CD14-positive monocyte (primary cell): ENCODE measurements at regions not wholly inside any gene's neighbourhood (a gene's known extent, or its start where the extent isn't known, plus 50 kb on each side); places are given as distances from the start of the nearest gene placed in this dataset.

ENCODE experiments used
- DNase-seq, 3 donors: peaks; one replicate each; pipeline ENCODE4 v3.0.0-alpha.2; 2011 to 2022
- H2AFZ ChIP-seq: 2 replicates; pipeline ENCODE4 v1.6.0; 2012; ENCODE audit warnings: mild to moderate bottlenecking, low read depth, low read length, inconsistent platforms; ENCODE audit not compliant: insufficient read depth, poor library complexity, severe bottlenecking
- H3K27ac ChIP-seq, 2 donors: 1 replicate in 1 of 2; 2 replicates in 1 of 2; pipeline ENCODE4 v1.5.1; 2012 to 2013; ENCODE audit warnings: low read length in 2 of 2, control low read depth in 1 of 2, inconsistent platforms in 1 of 2, low read depth in 1 of 2, mild to moderate bottlenecking in 1 of 2
- H3K27me3 ChIP-seq, 2 donors: one replicate each; pipeline versions ENCODE4 v1.6.0 to v1.6.1; 2011 to 2013; ENCODE audit warnings: low read length in 2 of 2; ENCODE audit not compliant: control insufficient read depth in 2 of 2, insufficient read depth in 2 of 2
- H3K36me3 ChIP-seq, 2 donors: replicated peaks in 1 of 2; 1 replicate in 1 of 2; 2 replicates in 1 of 2; pipeline versions ENCODE4 v1.5.1 to v1.6.1; 2012 to 2013; ENCODE audit warnings: low read length in 2 of 2, control low read depth in 1 of 2, inconsistent platforms in 1 of 2, mild to moderate bottlenecking in 1 of 2; ENCODE audit not compliant: insufficient read depth in 2 of 2, control insufficient read depth in 1 of 2
- H3K4me1 ChIP-seq, 2 donors: 1 replicate in 1 of 2; 2 replicates in 1 of 2; pipeline versions ENCODE4 v1.5.1 to v1.6.1; 2012 to 2013; ENCODE audit warnings: low read length in 2 of 2, control low read depth in 1 of 2, inconsistent platforms in 1 of 2, mild to moderate bottlenecking in 1 of 2, moderate library complexity in 1 of 2; ENCODE audit not compliant: insufficient read depth in 2 of 2, control insufficient read depth in 1 of 2
- H3K4me2 ChIP-seq: replicated peaks from 2 replicates; pipeline ENCODE3; 2012; ENCODE audit warnings: low read length, moderate library complexity, mild to moderate bottlenecking; ENCODE audit not compliant: poor library complexity, severe bottlenecking; ENCODE audit errors: extremely low read depth
- H3K4me3 ChIP-seq, 3 experiments: fragments of 200-600 bp in 1 of 3; sonication (generic) in 1 of 3; replicated peaks in 1 of 3; 1 replicate in 2 of 3; 2 replicates in 1 of 3; pipeline ENCODE4 v1.5.1; 2011 to 2013; ENCODE audit warnings: low read length in 3 of 3, mild to moderate bottlenecking in 3 of 3, control low read depth in 2 of 3, low read depth in 2 of 3, inconsistent platforms in 1 of 3, moderate library complexity in 1 of 3
- H3K79me2 ChIP-seq: 2 replicates; pipeline ENCODE4 v1.6.0; 2012; ENCODE audit warnings: mild to moderate bottlenecking, control low read depth, inconsistent platforms, low read length, moderate library complexity; ENCODE audit not compliant: insufficient read depth
- H3K9ac ChIP-seq: 2 replicates; pipeline ENCODE4 v1.6.0; 2017; ENCODE audit warnings: low read length, mild to moderate bottlenecking; ENCODE audit not compliant: insufficient read depth, poor library complexity, severe bottlenecking
- H3K9me3 ChIP-seq, 2 donors: replicated peaks in 1 of 2; 1 replicate in 1 of 2; 2 replicates in 1 of 2; pipeline versions ENCODE4 v1.5.1 to v1.6.1; 2012 to 2013; ENCODE audit warnings: low read length in 2 of 2, control low read depth in 1 of 2; ENCODE audit not compliant: control insufficient read depth in 1 of 2, insufficient read depth in 1 of 2
- H4K20me1 ChIP-seq: 2 replicates; pipeline ENCODE4 v1.6.0; 2012; ENCODE audit warnings: mild to moderate bottlenecking, low read length, control low read depth, moderate library complexity; ENCODE audit not compliant: insufficient read depth
- H3K27ac Mint-ChIP-seq, 7 donors: one replicate each; pipeline ENCODE4 v1.8.0; 2020; ENCODE audit warnings: mild to moderate bottlenecking in 7 of 7, mixed read lengths in 7 of 7, moderate library complexity in 6 of 7, inconsistent platforms in 2 of 7
- H3K27me3 Mint-ChIP-seq, 3 donors: one replicate each; pipeline ENCODE4 v1.8.0; 2021 to 2022; ENCODE audit warnings: low read depth in 3 of 3, mild to moderate bottlenecking in 3 of 3, mixed read lengths in 3 of 3, moderate library complexity in 3 of 3, inconsistent platforms in 1 of 3
- H3K36me3 Mint-ChIP-seq, 2 donors: one replicate each; pipeline ENCODE4 v1.8.0; 2020; ENCODE audit warnings: mixed read lengths in 2 of 2, inconsistent platforms in 1 of 2, mild to moderate bottlenecking in 1 of 2
- H3K4me1 Mint-ChIP-seq: one replicate; pipeline ENCODE4 v1.8.0; 2020; ENCODE audit warnings: mild to moderate bottlenecking, mixed read lengths
- H3K4me3 Mint-ChIP-seq, 2 donors: one replicate each; pipeline ENCODE4 v1.8.0; 2020; ENCODE audit warnings: mild to moderate bottlenecking in 2 of 2, mixed read lengths in 2 of 2, moderate library complexity in 1 of 2
- H3K9me3 Mint-ChIP-seq, 7 donors: one replicate each; pipeline ENCODE4 v1.8.0; 2020 to 2022; ENCODE audit warnings: mixed read lengths in 7 of 7, mild to moderate bottlenecking in 6 of 7, moderate library complexity in 6 of 7, inconsistent platforms in 2 of 7
- WGBS: methylation state at CpG from one replicate; pipeline ENCODE4 v1.1.5; 2013; ENCODE audit warnings: missing lambda C conversion rate; ENCODE audit not compliant: insufficient coverage; 5-methylcytosine and 5-hydroxymethylcytosine counted together
- intact Hi-C, 2 donors: fragments of 100-400 bp; cut with micrococcal nuclease; formaldehyde crosslinking; loops; one replicate each; pipeline versions ENCODE4 v1.15.0 to v1.15.1; 2023
- TF ChIP-seq, protein P1 (sequence below): fragments of 200-600 bp; IDR thresholded peaks from one replicate; pipeline ENCODE4 v1.8.0; 2022; ENCODE audit warnings: antibody characterized with exemption, mild to moderate bottlenecking

DNA sequence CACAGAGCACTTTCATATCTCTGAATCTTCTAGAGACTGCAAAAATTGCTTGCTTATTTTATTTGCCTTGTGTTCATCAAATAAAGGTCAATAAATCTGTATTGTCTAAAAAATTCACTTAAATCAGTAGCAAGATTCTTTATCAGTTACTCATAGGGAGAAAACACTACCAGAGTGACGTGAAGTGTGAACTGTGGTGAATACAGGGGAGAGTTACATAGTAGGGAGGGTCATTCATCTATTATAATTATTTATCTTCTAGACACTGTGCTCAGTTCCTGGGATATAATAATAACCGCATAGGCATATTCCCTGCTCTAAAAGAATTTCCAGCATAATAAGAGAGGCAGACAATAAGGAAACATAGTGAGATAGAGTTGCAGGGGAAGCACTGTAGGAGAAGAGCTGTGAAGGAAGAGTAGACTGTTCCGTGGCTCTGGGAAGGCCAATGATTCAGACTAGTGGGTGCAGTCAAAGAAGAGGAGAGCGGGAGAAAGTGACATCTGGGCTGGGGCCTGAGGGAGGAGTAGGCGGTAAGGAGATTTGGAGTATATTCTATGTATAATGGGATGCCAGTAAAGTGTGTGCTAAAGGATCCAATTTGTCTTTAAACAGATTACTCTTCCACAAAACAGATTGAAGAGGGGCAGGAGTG is 84.0 kb upstream of the TDRD3 start:
- H3K4me1 Mint-ChIP-seq, result no peaks in the 10 kb centered on the region
- 89% methylated on average over 1 of the region's 5 CpGs for WGBS
- H3K9me3 ChIP-seq, result no peaks in the 10 kb centered on the region
- H4K20me1 ChIP-seq, result no peaks in the 10 kb centered on the region
- no peaks in the 10 kb centered on the region for H3K36me3 ChIP-seq
- H3K4me2 ChIP-seq, result no peak overlapping the region
- H3K4me3 ChIP-seq, result no peak overlapping the region
- no peaks in the 10 kb centered on the region for H3K4me1 ChIP-seq
- H3K27ac ChIP-seq, result no peak overlapping the region
- intact Hi-C loops, result no loop called here
- no peak overlapping the region for H3K9ac ChIP-seq
- no peaks in the 10 kb centered on the region for H3K27me3 ChIP-seq
- no peaks in the 10 kb centered on the region for H3K79me2 ChIP-seq
- peaks cover 0 to 2% (median 2%) of the 10 kb centered on the region in 3 donors for H3K27me3 Mint-ChIP-seq
- no peak overlapping the region for H3K4me3 Mint-ChIP-seq
- no peak overlapping the region for H3K27ac Mint-ChIP-seq
- TF ChIP-seq, protein P1, sequence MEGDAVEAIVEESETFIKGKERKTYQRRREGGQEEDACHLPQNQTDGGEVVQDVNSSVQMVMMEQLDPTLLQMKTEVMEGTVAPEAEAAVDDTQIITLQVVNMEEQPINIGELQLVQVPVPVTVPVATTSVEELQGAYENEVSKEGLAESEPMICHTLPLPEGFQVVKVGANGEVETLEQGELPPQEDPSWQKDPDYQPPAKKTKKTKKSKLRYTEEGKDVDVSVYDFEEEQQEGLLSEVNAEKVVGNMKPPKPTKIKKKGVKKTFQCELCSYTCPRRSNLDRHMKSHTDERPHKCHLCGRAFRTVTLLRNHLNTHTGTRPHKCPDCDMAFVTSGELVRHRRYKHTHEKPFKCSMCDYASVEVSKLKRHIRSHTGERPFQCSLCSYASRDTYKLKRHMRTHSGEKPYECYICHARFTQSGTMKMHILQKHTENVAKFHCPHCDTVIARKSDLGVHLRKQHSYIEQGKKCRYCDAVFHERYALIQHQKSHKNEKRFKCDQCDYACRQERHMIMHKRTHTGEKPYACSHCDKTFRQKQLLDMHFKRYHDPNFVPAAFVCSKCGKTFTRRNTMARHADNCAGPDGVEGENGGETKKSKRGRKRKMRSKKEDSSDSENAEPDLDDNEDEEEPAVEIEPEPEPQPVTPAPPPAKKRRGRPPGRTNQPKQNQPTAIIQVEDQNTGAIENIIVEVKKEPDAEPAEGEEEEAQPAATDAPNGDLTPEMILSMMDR, result no peak
- no peaks in the 10 kb centered on the region for H3K36me3 Mint-ChIP-seq
- H3K9me3 Mint-ChIP-seq, result peaks cover 0 to 2% (median 0%) of the 10 kb centered on the region in 7 donors
- H2AFZ ChIP-seq, result no peak overlapping the region
- no peak for DNase-seq

DNA sequence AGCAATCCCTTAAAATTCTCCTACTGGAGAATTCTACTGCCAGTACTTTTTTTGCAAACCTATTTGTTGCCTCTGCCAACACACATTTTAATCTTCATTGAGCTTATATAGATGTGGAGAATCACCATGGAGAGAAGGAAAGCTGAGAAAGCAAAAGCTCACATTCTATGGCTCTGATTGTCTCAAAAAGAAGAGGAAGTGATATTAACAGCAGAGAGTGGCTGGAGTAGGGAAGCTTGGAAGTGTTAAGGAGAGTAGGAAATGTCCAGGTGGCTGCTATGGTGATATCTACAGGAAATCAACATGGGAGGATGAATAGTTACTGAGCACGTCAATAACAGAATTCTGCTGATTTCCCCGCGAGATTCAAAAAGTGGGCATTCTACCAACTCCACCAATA is 78.8 kb upstream of the TDRD3 start:
- Mint-ChIP-seq H3K4me1 (no peaks in the 10 kb centered on the region), H3K36me3 (no peaks in the 10 kb centered on the region), H3K9me3 (peaks cover 0 to 5% (median 0%) of the 10 kb centered on the region in 7 donors), H3K27ac (no peak overlapping the region), H3K4me3 (no peak overlapping the region), H3K27me3 (peaks cover 0 to 5% (median 2%) of the 10 kb centered on the region in 3 donors)
- H3K27ac ChIP-seq, result no peak overlapping the region
- WGBS, result no CpG with 5 or more reads among the region's 3 CpGs
- no peak overlapping the region for H3K9ac ChIP-seq
- no peak overlapping the region for H3K4me2 ChIP-seq
- H3K4me3 ChIP-seq, result no peak overlapping the region
- no peaks in the 10 kb centered on the region for H3K79me2 ChIP-seq
- no peak overlapping the region for H2AFZ ChIP-seq
- DNase-seq, result no peak
- TF ChIP-seq, protein P1, result no peak
- no peaks in the 10 kb centered on the region for H3K27me3 ChIP-seq
- intact Hi-C loops, result no loop called here
- H3K9me3 ChIP-seq, result no peaks in the 10 kb centered on the region
- H3K36me3 ChIP-seq, result no peaks in the 10 kb centered on the region
- no peaks in the 10 kb centered on the region for H4K20me1 ChIP-seq
- no peaks in the 10 kb centered on the region for H3K4me1 ChIP-seq
